HCT116 (cell line): ENCODE measurements at regions not wholly inside any gene's neighbourhood (a gene's known extent, or its start where the extent isn't known, plus 50 kb on each side); places are given as distances from the start of the nearest gene placed in this dataset.
A peak's percentile ranks its signal among the peaks of the same experiment; 100 is the strongest.

Experiments used
- ATAC-seq: fragments of 200-7000 bp; cut with Tn5 transposase; 2 replicates; pipeline ENCODE4 v1.9.1; 2020; ENCODE audit warnings: mild to moderate bottlenecking, moderate library complexity
- BruUV-seq: library from RNA; stranded (reverse); fragments of 400-500 nt; replicated peaks from 2 replicates; lab custom pipeline; 2021; lab: Mats Ljungman, UMichigan
- CTCF ChIA-PET: fragments of 300-600 bp; sonication (Branson Sonifier 250); formaldehyde crosslinking; loops from one replicate; lab custom pipeline; 2021; ENCODE audit warnings: antibody characterized with exemption; lab: Charles Lee
- POLR2A ChIA-PET: fragments of 300-600, 350-600 bp; sonication (Branson Sonifier 250); formaldehyde crosslinking; loops from one replicate; lab custom pipeline; 2021; ENCODE audit warnings: antibody characterized with exemption; lab: Charles Lee
- RAD21 ChIA-PET, 2 experiments: fragments of 300-600 bp; sonication (Branson Sonifier 250); formaldehyde crosslinking; loops; one replicate each; lab custom pipeline; 2023; ENCODE audit warnings: low total read pairs in 2 of 2; ENCODE audit not compliant: uncharacterized antibody in 2 of 2, unreplicated experiment in 2 of 2, low non-redundant PET in 1 of 2; lab: Charles Lee
- DNase-seq: peaks from one replicate; pipeline ENCODE4 v3.0.0-alpha.2; 2010; ENCODE audit warnings: low read depth, low spot score
- H2AFZ ChIP-seq: fragments of 200-600 bp; shearing (Covaris generic), sonication (generic); 2 replicates; pipeline ENCODE4 v1.6.1; 2017; ENCODE audit warnings: low read depth, mixed run types, mixed read lengths, antibody characterized with exemption, low read length; ENCODE audit not compliant: poor library complexity, severe bottlenecking
- H3K27ac ChIP-seq: 2 replicates; pipeline ENCODE4 v1.5.1; 2012; ENCODE audit warnings: low read depth, low read length
- H3K27me3 ChIP-seq: fragments of 200-600 bp; sonication (generic); 2 replicates; pipeline ENCODE4 v1.6.1; 2016; ENCODE audit warnings: mixed run types, low read length, mixed read lengths; ENCODE audit not compliant: insufficient read depth
- H3K36me3 ChIP-seq, 2 experiments: fragments of 200-500 bp in 1 of 2; fragments of 200-600 bp in 1 of 2; sonication (Bioruptor generic) in 1 of 2; sonication (generic) in 1 of 2; 2 replicates each; pipeline versions ENCODE4 v1.5.1 to v1.6.1; 2014 to 2016; ENCODE audit warnings: low read length in 2 of 2, inconsistent platforms in 1 of 2, mixed read lengths in 1 of 2, mixed run types in 1 of 2; ENCODE audit not compliant: insufficient read depth in 2 of 2, control insufficient read depth in 1 of 2
- H3K4me1 ChIP-seq, 2 experiments: fragments of 200-600 bp in 1 of 2; sonication (generic) in 1 of 2; 2 replicates each; pipeline versions ENCODE4 v1.5.1 to v1.6.1; 2012 to 2017; ENCODE audit warnings: low read length in 2 of 2, inconsistent platforms in 1 of 2, mild to moderate bottlenecking in 1 of 2, mixed read lengths in 1 of 2, mixed run types in 1 of 2, moderate library complexity in 1 of 2; ENCODE audit not compliant: insufficient read depth in 2 of 2, control insufficient read depth in 1 of 2
- H3K4me2 ChIP-seq: fragments of 200-600 bp; sonication (generic); 2 replicates; pipeline ENCODE4 v1.6.1; 2017; ENCODE audit warnings: mixed run types, low read length, mixed read lengths
- H3K4me3 ChIP-seq, 2 experiments: fragments of 200-600 bp in 1 of 2; sonication (generic) in 1 of 2; replicated peaks in 1 of 2; 2 replicates each; pipeline ENCODE4 v1.5.1; 2011 to 2016; ENCODE audit warnings: low read length in 2 of 2, control low read depth in 1 of 2, low read depth in 1 of 2, mild to moderate bottlenecking in 1 of 2, mixed read lengths in 1 of 2, mixed run types in 1 of 2
- H3K79me2 ChIP-seq: fragments of 200-600 bp; sonication (generic); 2 replicates; pipeline ENCODE4 v1.6.1; 2017; ENCODE audit warnings: mild to moderate bottlenecking, mixed run types, low read length, moderate library complexity, mixed read lengths; ENCODE audit not compliant: insufficient read depth
- H3K9ac ChIP-seq: fragments of 200-600 bp; sonication (generic); 2 replicates; pipeline ENCODE4 v1.6.1; 2016; ENCODE audit warnings: low read length, mixed read lengths
- H3K9me2 ChIP-seq: fragments of 200-600 bp; sonication (generic), shearing (Covaris generic); 2 replicates; pipeline ENCODE4 v1.6.1; 2017; ENCODE audit warnings: mixed run types, mild to moderate bottlenecking, moderate library complexity; ENCODE audit not compliant: insufficient read depth
- H3K9me3 ChIP-seq, 2 experiments: fragments of 200-500 bp in 1 of 2; fragments of 200-600 bp in 1 of 2; sonication (Bioruptor generic) in 1 of 2; sonication (generic) in 1 of 2; 2 replicates each; pipeline ENCODE4 v1.6.1; 2014 to 2017; ENCODE audit warnings: low read length in 2 of 2, mixed read lengths in 2 of 2, inconsistent platforms in 1 of 2, low read depth in 1 of 2, mild to moderate bottlenecking in 1 of 2, mixed run types in 1 of 2, moderate library complexity in 1 of 2; ENCODE audit not compliant: control insufficient read depth in 1 of 2, insufficient read depth in 1 of 2
- H4K20me1 ChIP-seq: fragments of 200-600 bp; sonication (generic), shearing (Covaris generic); 2 replicates; pipeline ENCODE4 v1.6.1; 2017; ENCODE audit warnings: mixed run types, mild to moderate bottlenecking, moderate library complexity; ENCODE audit not compliant: insufficient read depth
- CBX3 ChIP-seq: IDR thresholded peaks from 2 replicates; pipeline ENCODE4 v1.6.1; 2012; ENCODE audit warnings: low read depth
- ELF1 ChIP-seq: IDR thresholded peaks from 2 replicates; pipeline ENCODE4 v1.6.1; 2012; ENCODE audit warnings: low read depth, borderline replicate concordance
- FOSL1 ChIP-seq: IDR thresholded peaks from 2 replicates; pipeline ENCODE4 v1.6.1; 2012; ENCODE audit warnings: low read depth
- MAX ChIP-seq: IDR thresholded peaks from 2 replicates; pipeline ENCODE4 v1.6.1; 2012
- POLR2A ChIP-seq: IDR thresholded peaks from 2 replicates; pipeline ENCODE4 v1.7.0; 2011; ENCODE audit warnings: borderline replicate concordance; ENCODE audit not compliant: insufficient read depth, insufficient read length; ENCODE audit errors: extremely low read depth
- POLR2AphosphoS5 ChIP-seq: IDR thresholded peaks from 2 replicates; pipeline ENCODE4 v1.6.1; 2011; ENCODE audit warnings: mild to moderate bottlenecking, low read depth, low read length, moderate library complexity
- RAD21 ChIP-seq: IDR thresholded peaks from 2 replicates; pipeline ENCODE4 v1.6.1; 2012; ENCODE audit warnings: low read depth, mild to moderate bottlenecking
- REST ChIP-seq: IDR thresholded peaks from 2 replicates; pipeline ENCODE4 v1.6.1; 2012; ENCODE audit warnings: low read depth
- SIN3A ChIP-seq: IDR thresholded peaks from 2 replicates; pipeline ENCODE4 v1.6.1; 2012; ENCODE audit warnings: low read depth
- SP1 ChIP-seq: IDR thresholded peaks from 2 replicates; pipeline ENCODE4 v1.6.1; 2012; ENCODE audit warnings: low read depth
- SRF ChIP-seq: IDR thresholded peaks from 2 replicates; pipeline ENCODE4 v1.6.1; 2012; ENCODE audit warnings: low read depth
- TCF7L2 ChIP-seq: IDR thresholded peaks from 2 replicates; pipeline ENCODE4 v1.7.0; 2011; ENCODE audit warnings: borderline replicate concordance, inconsistent platforms; ENCODE audit not compliant: insufficient read depth, insufficient read length; ENCODE audit errors: extremely low read depth
- YY1 ChIP-seq: IDR thresholded peaks from 2 replicates; pipeline ENCODE4 v1.6.1; 2011; ENCODE audit warnings: low read length, low read depth, moderate library complexity, mild to moderate bottlenecking; ENCODE audit not compliant: insufficient replicate concordance; ENCODE audit errors: extremely low read depth
- intact Hi-C: fragments of 100-400 bp; cut with micrococcal nuclease; formaldehyde crosslinking; loops from 2 replicates; pipeline ENCODE4 v1.10.0; 2022

- peak overlapping the region; percentile 43 for H3K27ac ChIP-seq
- BruUV-seq: TSS peak; percentile 96
Measured at GRCh38 chr3:14320219-14320618, 82.2 kb upstream of the SLC6A6 start.

GRCh38 chr3:14322001-14322400 lies 80.4 kb upstream of the SLC6A6 start:
- TF ChIP-seq SP1: no peak
- TF ChIP-seq REST: no peak
- no peak for TF ChIP-seq SRF
- no peak for TF ChIP-seq ELF1
- no peak for TF ChIP-seq TCF7L2
- TF ChIP-seq RAD21: no peak
- no peak for TF ChIP-seq POLR2AphosphoS5
- no peak for TF ChIP-seq SIN3A
- no peak for TF ChIP-seq MAX
- no peak for TF ChIP-seq POLR2A
- TF ChIP-seq CBX3: no peak
- no peak for TF ChIP-seq YY1
- no peak for TF ChIP-seq FOSL1

More at GRCh38 chr3:14320219-14320618, 82.2 kb upstream of the SLC6A6 start:
- peak overlapping the region; percentile 49 to 60 for H3K4me3 ChIP-seq
- ATAC-seq (0 out of 2 replicates have a peak, but pooled peaks have one; percentile 3), DNase-seq (no peak)
- peaks cover 2% of the 10 kb centered on the region; the same call in 1 of the 2 replicates for H3K27me3 ChIP-seq
- H3K36me3 ChIP-seq: no peaks in the 10 kb centered on the region
- no peak for TF ChIP-seq POLR2AphosphoS5
- H3K9me2 ChIP-seq: no peaks in the 10 kb centered on the region
- RAD21 ChIA-PET: no interaction called here
- CTCF ChIA-PET: no interaction called here
- H3K4me2 ChIP-seq: peak overlapping the region; percentile 84
- H4K20me1 ChIP-seq: no peaks in the 10 kb centered on the region
- no peak overlapping the region for H2AFZ ChIP-seq
- intact Hi-C loops: no loop called here
- no peaks in the 10 kb centered on the region for H3K9me3 ChIP-seq
- POLR2A ChIA-PET: interaction anchor here (1.6 kb wide), 1 partner anchor 9 kb away, joined by 5 read pairs; no protein-coding TSS in a partner anchor
- H3K4me1 ChIP-seq: peaks cover 4 to 31% of the 10 kb centered on the region in 2 experiments; a peak in 3 of 4 replicates
- H3K9ac ChIP-seq: peak overlapping the region; percentile 55; the same call in 1 of the 2 replicates
- no peaks in the 10 kb centered on the region for H3K79me2 ChIP-seq

More at GRCh38 chr3:14322001-14322400, 80.4 kb upstream of the SLC6A6 start:
- Histone ChIP-seq H3K27me3 (no peaks in the 10 kb centered on the region), H3K9me2 (no peaks in the 10 kb centered on the region), H3K4me2 (no peak overlapping the region), H3K36me3 (no peaks in the 10 kb centered on the region), H3K4me1 (peaks cover 4 to 43% of the 10 kb centered on the region in 2 experiments; a peak in 3 of 4 replicates), H4K20me1 (no peaks in the 10 kb centered on the region), H3K9me3 (no peaks in the 10 kb centered on the region), H3K27ac (no peak overlapping the region), H3K9ac (no peak overlapping the region), H3K4me3 (no peak overlapping the region), H3K79me2 (no peaks in the 10 kb centered on the region), H2AFZ (no peak overlapping the region)
- intact Hi-C loops: no loop called here
- RAD21 ChIA-PET: no interaction called here
- DNase-seq (no peak), ATAC-seq (no peak)
- CTCF ChIA-PET: no interaction called here
- BruUV-seq: no TSS peak
- POLR2A ChIA-PET: no interaction called here
